GM23338 (cell line): ENCODE measurements at regions not wholly inside any gene's neighbourhood (a gene's known extent, or its start where the extent isn't known, plus 50 kb on each side); places are given as distances from the start of the nearest gene placed in this dataset.

ENCODE experiments used
- ATAC-seq: fragments of 200-7000 bp; cut with Tn5 transposase; 3 replicates; pipeline ENCODE4 v1.9.1; 2020
- DNase-seq: peaks from one replicate; pipeline ENCODE4 v3.0.0-alpha.2; 2015; ENCODE audit warnings: low spot score
- H2AFZ ChIP-seq: fragments of 200-600 bp; sonication (generic); 2 replicates; pipeline ENCODE4 v1.8.0; 2016; ENCODE audit warnings: antibody characterized with exemption, mild to moderate bottlenecking, moderate library complexity
- H3F3A ChIP-seq: fragments of 200-600 bp; sonication (generic); replicated peaks from 2 replicates; pipeline ENCODE4 v1.8.0; 2017; ENCODE audit warnings: antibody characterized with exemption, mixed run types, low read depth
- H3K27ac ChIP-seq: fragments of 200-600 bp; sonication (generic); 2 replicates; pipeline ENCODE4 v1.6.1; 2016; ENCODE audit warnings: low read depth
- H3K27me3 ChIP-seq: fragments of 200-600 bp; sonication (generic); 2 replicates; pipeline ENCODE4 v1.8.0; 2016; ENCODE audit warnings: mild to moderate bottlenecking, mixed run types, moderate library complexity; ENCODE audit not compliant: insufficient read depth
- H3K36me3 ChIP-seq: fragments of 200-600 bp; sonication (generic); 2 replicates; pipeline ENCODE4 v1.8.0; 2016; ENCODE audit warnings: mild to moderate bottlenecking; ENCODE audit not compliant: insufficient read depth
- H3K4me1 ChIP-seq: fragments of 200-600 bp; sonication (generic); 2 replicates; pipeline ENCODE4 v1.8.0; 2016; ENCODE audit warnings: mild to moderate bottlenecking, moderate library complexity; ENCODE audit not compliant: insufficient read depth
- H3K4me2 ChIP-seq: fragments of 200-600 bp; sonication (generic); 2 replicates; pipeline ENCODE4 v1.7.1; 2017; ENCODE audit warnings: mixed run types
- H3K4me3 ChIP-seq: fragments of 200-600 bp; sonication (generic); 2 replicates; pipeline ENCODE4 v1.6.1; 2016; ENCODE audit warnings: mixed run types
- H3K79me2 ChIP-seq: fragments of 200-600 bp; sonication (generic); replicated peaks from 2 replicates; pipeline ENCODE4 v1.8.0; 2017; ENCODE audit warnings: mild to moderate bottlenecking; ENCODE audit not compliant: insufficient read depth
- H3K9me2 ChIP-seq: fragments of 200-600 bp; sonication (generic); 2 replicates; pipeline ENCODE4 v1.8.0; 2017; ENCODE audit not compliant: insufficient read depth
- H4K20me1 ChIP-seq: fragments of 200-600 bp; sonication (generic); replicated peaks from 2 replicates; pipeline ENCODE4 v1.8.0; 2017; ENCODE audit warnings: mild to moderate bottlenecking; ENCODE audit not compliant: insufficient read depth
- H3K27ac Mint-ChIP-seq: 2 replicates; pipeline ENCODE4 v1.8.0; 2020; ENCODE audit warnings: inconsistent platforms, mild to moderate bottlenecking, moderate library complexity, mixed read lengths
- H3K27me3 Mint-ChIP-seq: 3 replicates; pipeline ENCODE4 v1.8.0; 2022; ENCODE audit warnings: low read depth, mild to moderate bottlenecking, moderate library complexity, mixed read lengths, inconsistent platforms; ENCODE audit not compliant: insufficient read depth, poor library complexity
- H3K36me3 Mint-ChIP-seq: 3 replicates; pipeline ENCODE4 v1.8.0; 2021; ENCODE audit warnings: low read depth, mild to moderate bottlenecking, inconsistent platforms, moderate library complexity, mixed read lengths
- H3K4me1 Mint-ChIP-seq: 3 replicates; pipeline ENCODE4 v1.8.0; 2020; ENCODE audit warnings: mild to moderate bottlenecking, inconsistent platforms, mixed read lengths
- H3K4me3 Mint-ChIP-seq: 3 replicates; pipeline ENCODE4 v1.8.0; 2021; ENCODE audit warnings: moderate library complexity, mild to moderate bottlenecking, inconsistent platforms, mixed read lengths
- H3K9me3 Mint-ChIP-seq: 3 replicates; pipeline ENCODE4 v1.8.0; 2020; ENCODE audit warnings: moderate library complexity, mild to moderate bottlenecking, inconsistent platforms, mixed read lengths
- CREB1 ChIP-seq: fragments of 250-450 bp; sonication (Bioruptor Pico); IDR thresholded peaks from 2 replicates; pipeline ENCODE4 v1.5.0; 2020; ENCODE audit warnings: low read depth, mild to moderate bottlenecking, moderate library complexity
- CTCF ChIP-seq, 2 experiments: fragments of 200-600 bp in 1 of 2; sonication (generic) in 1 of 2; conservative IDR thresholded peaks; 2 replicates each; pipeline versions ENCODE4 v1.5.1 to v1.6.1; 2016 to 2017; ENCODE audit warnings: antibody characterized with exemption in 2 of 2, low read depth in 2 of 2, mild to moderate bottlenecking in 2 of 2, moderate library complexity in 1 of 2
- ETS1 ChIP-seq: IDR thresholded peaks from 2 replicates; pipeline ENCODE4 v1.6.1; 2016; ENCODE audit warnings: antibody characterized with exemption
- EZH2 ChIP-seq: fragments of 200-600 bp; sonication (generic); IDR thresholded peaks from one replicate; pipeline ENCODE4 v1.8.0; 2017; ENCODE audit warnings: antibody characterized with exemption, mild to moderate bottlenecking, low read depth; ENCODE audit not compliant: unreplicated experiment
- EZH2phosphoT487 ChIP-seq: fragments of 200-600 bp; sonication (generic); IDR thresholded peaks from one replicate; pipeline ENCODE4 v1.8.1; 2018; ENCODE audit warnings: antibody characterized with exemption; ENCODE audit not compliant: unreplicated experiment
- JUNB ChIP-seq: IDR thresholded peaks from one replicate; pipeline ENCODE4 v1.6.1; 2016; ENCODE audit warnings: antibody characterized with exemption; ENCODE audit not compliant: unreplicated experiment
- NANOG ChIP-seq: IDR thresholded peaks from 2 replicates; pipeline ENCODE4 v1.6.1; 2016; ENCODE audit warnings: antibody characterized with exemption, borderline replicate concordance
- POLR2AphosphoS5 ChIP-seq: IDR thresholded peaks from 2 replicates; pipeline ENCODE4 v1.6.1; 2016; ENCODE audit warnings: antibody characterized with exemption, low read depth
- REST ChIP-seq: IDR thresholded peaks from one replicate; pipeline ENCODE4 v1.6.1; 2018; ENCODE audit warnings: antibody characterized with exemption; ENCODE audit not compliant: unreplicated experiment
- STAT1 ChIP-seq: IDR thresholded peaks from one replicate; pipeline ENCODE4 v1.6.1; 2016; ENCODE audit warnings: antibody characterized with exemption; ENCODE audit not compliant: unreplicated experiment
- ZNF114 ChIP-seq: fragments of 250-450 bp; sonication (Bioruptor Pico); IDR thresholded peaks from 2 replicates; pipeline ENCODE4 v1.5.0; 2020; ENCODE audit warnings: mild to moderate bottlenecking, moderate library complexity
- ZNF331 ChIP-seq: fragments of 250-450 bp; sonication (Bioruptor Pico); IDR thresholded peaks from 2 replicates; pipeline ENCODE4 v1.5.0; 2020; ENCODE audit warnings: low read depth, mild to moderate bottlenecking, moderate library complexity
- ZNF462 ChIP-seq: fragments of 250-450 bp; sonication (Bioruptor Pico); IDR thresholded peaks from 2 replicates; pipeline ENCODE4 v1.5.0; 2020; ENCODE audit warnings: mild to moderate bottlenecking, moderate library complexity

- H3K36me3 ChIP-seq: no peaks in the 10 kb centered on the region
- H3K4me1 ChIP-seq: peaks cover 3% of the 10 kb centered on the region
- H3F3A ChIP-seq: no peaks in the 10 kb centered on the region
- H3K4me2 ChIP-seq: no peak overlapping the region
- no peaks in the 10 kb centered on the region for H3K79me2 ChIP-seq
- DNase-seq: no peak
- Mint-ChIP-seq H3K27ac (peak overlapping the region; percentile 76), H3K9me3 (0 out of 3 replicates have a peak, but pooled peaks cover 3% of the 10 kb centered on the region), H3K4me1 (peaks cover 11% of the 10 kb centered on the region), H3K4me3 (no peak overlapping the region), H3K27me3 (peaks cover 3% of the 10 kb centered on the region), H3K36me3 (no peaks in the 10 kb centered on the region; the same call in 2 of the 3 replicates)
- H2AFZ ChIP-seq: no peak overlapping the region
- no peaks in the 10 kb centered on the region for H3K9me2 ChIP-seq
- no peak overlapping the region for H3K4me3 ChIP-seq
- no peaks in the 10 kb centered on the region for H3K27me3 ChIP-seq
- H3K27ac ChIP-seq: no peak overlapping the region
- TF ChIP-seq ETS1: no peak
- TF ChIP-seq EZH2: no peak
- TF ChIP-seq ZNF331: no peak
- no peak for TF ChIP-seq ZNF462
- no peak for TF ChIP-seq REST
- no peak for TF ChIP-seq STAT1
- TF ChIP-seq CTCF (conservative IDR thresholded peaks at IDR 0.05; ENCODE audit: low read depth in 2 of 2): no peak
- TF ChIP-seq JUNB: no peak
- TF ChIP-seq NANOG: no peak
- TF ChIP-seq CREB1 (CRISPR knock-in tag): no peak
- TF ChIP-seq EZH2phosphoT487: no peak
- TF ChIP-seq ZNF114: no peak
- TF ChIP-seq POLR2AphosphoS5: no peak
- H4K20me1 ChIP-seq: no peaks in the 10 kb centered on the region
- no peak for ATAC-seq
Observed at GRCh38 chr21:20110368-20110767, 887.8 kb upstream of the NCAM2 start.
